RPMI8226 (cell line): ENCODE measurements at regions not wholly inside any gene's neighbourhood (a gene's known extent, or its start where the extent isn't known, plus 50 kb on each side); places are given as distances from the start of the nearest gene placed in this dataset.
"Not testable (repeated sequence)": the region's sequence is repeated elsewhere in the genome, so short reads cannot be mapped to it uniquely, and the experiment has no call there.

Source experiments
- DNase-seq: peaks from one replicate; pipeline ENCODE4 v3.0.0-alpha.2; 2015

DNA sequence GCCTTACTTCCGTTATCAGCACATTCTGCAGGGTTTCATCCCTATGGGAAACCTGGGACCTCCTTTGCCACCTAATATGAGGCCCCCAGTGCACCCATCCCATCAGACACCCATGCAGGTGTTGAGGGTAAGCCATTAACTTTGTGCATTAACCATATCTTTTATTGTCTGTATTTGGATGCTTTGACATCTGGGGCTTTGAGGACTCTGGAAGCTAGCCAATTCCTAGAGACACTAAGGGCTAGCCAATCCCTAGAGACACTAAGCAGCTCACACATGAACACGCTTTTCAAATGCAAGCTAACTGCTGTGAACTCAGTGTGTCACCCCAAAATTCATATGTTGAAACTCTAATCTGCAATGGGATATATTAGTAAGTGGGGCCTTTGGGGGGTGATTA lies 272.5 kb upstream of the COBL start:
- no peak for DNase-seq

DNA sequence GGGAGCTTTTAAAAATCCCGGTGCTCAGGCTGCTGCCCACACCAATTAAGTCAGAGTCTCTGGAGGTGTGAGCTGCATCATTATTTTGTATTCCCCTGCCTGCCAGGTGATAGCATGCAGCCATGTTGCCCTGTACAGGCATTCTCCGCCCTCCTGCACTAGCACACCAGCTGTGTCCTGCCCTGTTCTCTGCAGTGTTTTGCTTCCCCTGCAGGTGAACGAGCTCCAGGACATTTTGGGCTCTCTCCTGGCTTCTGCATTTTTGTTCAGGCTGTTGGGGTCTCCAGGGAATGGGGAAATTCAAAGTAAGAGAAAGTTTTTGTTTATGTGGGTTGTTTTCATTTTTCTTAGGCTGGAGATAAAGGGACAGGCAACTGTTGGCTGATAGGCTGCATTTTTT lies 271.0 kb upstream of the COBL start:
- DNase-seq, result no peak

DNA sequence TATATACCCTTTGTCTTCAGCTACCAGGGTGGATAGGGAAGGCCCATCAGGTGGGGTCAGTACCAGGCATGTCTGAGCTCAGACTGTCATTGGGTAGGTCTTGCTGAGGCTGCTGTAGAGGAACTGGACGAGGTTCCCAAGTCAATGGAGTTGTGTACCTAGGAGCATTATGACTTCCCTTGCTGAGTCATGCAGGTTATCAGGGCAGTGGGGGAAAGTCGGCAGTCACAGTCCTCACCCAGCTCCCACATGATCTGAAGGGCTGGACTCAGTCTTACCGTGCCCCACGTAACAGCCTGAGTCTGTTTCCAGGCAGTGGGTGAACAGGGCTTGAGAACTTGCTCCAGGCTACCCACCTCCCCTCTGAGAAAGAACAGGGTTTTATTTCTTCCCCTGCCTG lies 260.8 kb upstream of the COBL start:
- DNase-seq, result no peak

DNA sequence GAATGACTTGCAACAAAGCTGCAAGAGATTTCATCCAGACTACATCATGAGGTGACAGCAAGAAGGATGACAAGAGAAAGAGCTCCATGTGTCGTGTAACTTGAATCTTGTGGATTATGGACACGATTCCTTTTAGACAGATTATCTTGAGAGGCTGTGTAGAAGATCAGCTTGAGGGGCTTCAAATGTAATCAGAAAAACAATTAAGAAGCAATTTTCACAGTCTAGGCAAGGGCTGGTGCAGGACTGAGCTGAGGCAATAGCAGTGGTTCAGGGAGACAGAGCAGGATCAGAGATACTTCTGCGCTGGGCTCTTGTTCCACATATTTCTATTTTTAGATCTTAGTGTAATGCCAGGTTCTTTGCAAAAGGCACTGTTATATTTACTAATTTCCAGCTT lies 253.0 kb upstream of the COBL start:
- no peak for DNase-seq

DNA sequence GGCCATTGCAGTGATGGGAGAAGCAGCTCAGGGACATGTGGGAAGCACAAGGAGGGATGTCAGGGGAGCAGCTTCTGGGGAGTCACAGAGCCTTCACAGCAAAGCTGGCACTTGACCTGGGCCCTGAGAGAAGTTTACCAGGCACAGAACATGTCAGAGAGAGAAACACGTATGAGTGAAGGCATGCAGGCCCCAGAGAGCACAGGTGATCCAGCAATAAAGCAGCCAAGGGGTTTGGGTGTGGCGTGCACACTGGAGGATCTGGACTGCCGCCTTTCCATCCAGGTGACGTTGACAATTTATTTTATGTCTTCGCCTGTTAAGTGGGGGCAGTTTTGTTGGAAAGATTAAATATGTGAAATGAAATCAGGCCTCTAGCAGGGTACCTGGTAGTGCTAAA lies 252.6 kb upstream of the COBL start:
- no peak for DNase-seq

DNA sequence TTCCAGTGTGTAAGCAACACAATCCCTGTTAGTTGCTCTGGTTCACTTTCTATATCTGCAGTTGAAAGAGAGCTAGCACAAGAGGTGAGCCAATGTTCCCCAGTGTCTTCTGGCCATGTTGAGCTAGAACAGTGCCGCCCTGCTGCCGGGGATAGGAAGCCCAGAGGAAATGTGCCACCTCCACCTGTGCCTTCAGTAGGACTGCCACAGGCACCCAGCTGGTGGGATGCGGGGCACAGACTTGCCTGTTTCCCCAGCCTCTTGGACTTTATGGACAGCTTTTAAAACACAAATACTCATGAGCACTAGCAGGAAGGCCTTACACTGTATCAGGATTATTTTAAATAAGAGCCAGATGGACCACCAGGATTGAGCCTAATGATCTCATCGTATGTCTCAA lies 234.5 kb upstream of the COBL start:
- DNase-seq, result no peak

DNA sequence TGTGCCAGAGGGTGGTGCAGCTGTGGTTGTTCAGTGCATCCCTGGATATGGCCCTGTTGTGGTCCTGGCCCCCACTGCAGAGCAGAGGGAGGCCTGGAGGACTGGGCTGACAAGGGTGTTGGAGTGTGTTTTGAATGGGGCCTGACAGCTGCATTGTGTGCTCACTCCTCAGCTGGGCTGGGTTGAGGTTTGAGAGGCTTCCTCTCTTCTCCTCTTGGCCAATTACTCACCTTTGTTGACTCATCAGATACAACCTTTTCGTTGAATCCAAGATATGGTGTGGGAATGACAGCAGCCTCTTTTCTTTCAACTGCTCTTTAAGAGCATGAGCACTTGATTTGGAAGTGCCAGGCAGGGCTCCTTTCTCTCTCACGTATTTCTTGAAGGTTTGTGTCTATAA lies 228.5 kb upstream of the COBL start:
- DNase-seq, result no peak

DNA sequence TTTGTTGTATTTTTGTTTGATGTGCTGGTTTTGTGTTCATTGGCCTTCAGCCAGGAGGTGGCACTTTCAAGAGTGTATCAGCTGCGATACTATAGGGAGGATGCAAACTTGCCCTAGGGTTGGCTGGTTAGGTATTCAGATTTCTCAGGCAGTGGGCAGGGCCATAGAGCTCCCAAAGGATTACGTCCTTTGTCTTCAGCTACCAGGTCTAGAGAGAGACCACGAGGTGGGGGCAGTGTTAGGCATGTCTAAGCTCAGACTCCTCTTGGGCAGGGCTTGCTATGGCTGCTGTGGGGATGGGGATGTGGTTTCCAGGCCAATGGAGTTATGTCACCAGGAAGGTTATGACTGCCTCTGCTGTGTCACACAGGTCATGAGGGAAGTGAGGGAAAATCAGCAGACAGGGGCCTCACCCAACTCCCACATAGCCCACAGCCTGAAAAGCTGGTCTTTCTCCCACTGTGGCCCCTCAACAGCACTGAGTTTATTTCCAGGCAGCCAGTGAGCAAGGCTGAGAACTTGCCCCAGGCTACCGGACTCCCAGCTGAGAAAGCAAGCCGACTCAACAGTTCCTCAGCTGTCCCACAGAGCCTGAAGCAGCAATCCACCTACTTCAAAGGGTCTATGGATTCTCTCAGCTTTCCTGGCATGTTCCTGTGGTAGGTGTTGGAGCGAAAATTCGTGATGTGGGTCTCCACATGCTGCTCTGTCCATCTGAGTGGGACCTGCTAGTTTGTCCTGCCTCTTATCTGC lies 227.4 kb upstream of the COBL start:
- DNase-seq, result no peak

DNA sequence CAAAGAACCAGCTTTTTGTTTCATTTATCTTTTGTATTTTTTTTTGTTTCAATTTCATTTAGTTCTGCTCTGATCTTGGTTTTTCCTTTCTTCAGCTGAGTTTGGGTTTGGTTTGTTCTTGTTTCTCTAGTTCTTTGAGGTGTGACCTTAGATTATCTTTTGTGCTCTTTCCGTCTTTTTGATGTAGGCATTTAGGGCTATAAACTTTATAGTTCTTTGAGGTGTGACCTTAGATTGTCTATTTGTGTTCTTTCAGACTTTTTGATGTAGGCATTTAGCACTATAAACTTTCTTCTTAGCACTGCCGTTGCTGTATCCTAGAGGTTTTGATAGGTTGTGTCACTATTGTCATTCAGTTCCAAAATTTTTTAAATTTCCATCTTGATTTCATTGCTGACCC lies 224.3 kb upstream of the COBL start:
- not testable (repeated sequence) for DNase-seq

DNA sequence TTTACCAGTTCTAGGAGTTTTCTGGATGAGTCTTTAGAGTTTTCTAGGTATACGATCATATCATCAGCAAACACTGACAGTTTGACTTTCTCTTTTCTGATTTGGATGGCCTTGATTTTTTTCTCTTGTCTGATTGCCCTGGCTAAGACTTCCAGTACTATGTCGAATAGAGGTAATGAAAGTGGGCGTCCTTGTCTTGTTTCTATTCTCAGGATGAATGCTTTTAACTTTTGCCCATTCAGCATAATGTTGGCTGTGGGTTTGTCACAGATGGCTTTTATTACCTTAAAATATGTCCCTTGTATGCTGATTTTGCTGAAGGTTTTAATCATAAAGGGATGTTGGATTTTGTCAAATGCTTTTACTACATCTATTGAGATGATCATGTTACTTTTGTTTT lies 223.2 kb upstream of the COBL start:
- peak; percentile 7 for DNase-seq

DNA sequence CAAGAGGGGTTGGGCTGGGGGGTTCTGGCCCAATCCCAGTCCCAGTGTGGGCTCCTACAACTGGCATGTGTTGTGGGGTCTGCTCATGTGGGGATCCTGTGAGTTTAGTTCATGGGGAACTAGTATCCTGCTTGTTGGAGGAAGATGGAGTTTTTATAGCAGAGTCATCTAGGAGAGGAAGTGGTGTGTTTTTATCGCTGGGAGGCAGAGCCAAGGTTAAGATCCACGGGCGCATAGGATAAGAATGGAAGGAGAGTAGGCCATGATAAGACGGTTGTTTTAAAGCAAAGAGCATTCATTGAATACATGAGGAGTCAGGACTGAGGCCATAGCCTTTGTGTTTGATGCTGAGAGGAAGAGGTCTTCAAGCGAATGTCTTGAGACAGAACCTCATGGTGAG lies 211.6 kb upstream of the COBL start:
- DNase-seq, result no peak

DNA sequence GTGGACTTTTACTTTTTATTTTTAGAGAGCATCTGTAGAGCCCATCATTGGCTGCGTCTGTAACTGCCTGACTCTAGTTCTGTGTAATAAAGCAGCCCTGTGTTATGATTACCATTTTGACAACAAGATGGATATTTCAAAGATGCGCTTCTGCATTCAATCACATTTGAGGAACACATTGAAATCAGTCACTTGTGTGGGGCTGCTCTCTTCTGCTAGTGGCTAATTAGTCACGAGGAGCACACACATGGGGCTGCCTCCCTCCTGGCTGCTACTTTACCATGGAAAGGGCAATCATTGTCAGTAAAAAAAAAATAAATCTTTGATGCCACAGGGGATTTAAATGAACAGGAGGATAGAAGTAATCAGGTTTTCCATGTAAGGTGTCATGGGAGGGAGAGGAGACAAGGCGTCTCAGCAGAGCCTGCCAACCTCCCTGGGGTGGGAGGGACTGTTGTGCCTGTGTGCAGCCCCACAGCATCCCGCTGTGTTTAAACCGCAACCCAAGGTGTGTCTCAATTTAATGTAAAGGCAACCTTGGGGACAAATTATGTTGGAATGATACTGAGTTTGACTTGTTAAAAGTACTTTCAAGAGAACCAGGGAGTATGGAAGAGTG lies 205.2 kb upstream of the COBL start:
- no peak for DNase-seq

DNA sequence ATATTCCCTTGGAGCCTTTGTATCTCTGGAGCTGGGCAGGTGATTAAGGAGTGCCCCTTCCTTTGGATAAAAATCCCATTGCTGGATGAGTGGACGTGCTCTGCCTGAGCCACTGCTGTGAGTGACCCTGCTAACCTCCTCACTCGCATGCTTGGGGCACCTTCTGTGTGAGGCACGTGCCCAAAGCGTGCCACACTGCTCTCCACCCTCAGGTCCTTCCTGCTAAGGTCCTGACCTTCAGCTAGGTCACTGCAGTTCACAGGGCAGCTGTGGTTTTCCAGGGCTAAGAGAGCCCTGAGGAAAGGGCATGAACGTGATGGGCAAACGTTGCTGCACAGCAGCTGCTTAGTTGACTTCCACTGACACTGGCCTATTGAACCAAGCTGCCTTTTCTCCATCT lies 204.4 kb upstream of the COBL start:
- DNase-seq, result no peak

DNA sequence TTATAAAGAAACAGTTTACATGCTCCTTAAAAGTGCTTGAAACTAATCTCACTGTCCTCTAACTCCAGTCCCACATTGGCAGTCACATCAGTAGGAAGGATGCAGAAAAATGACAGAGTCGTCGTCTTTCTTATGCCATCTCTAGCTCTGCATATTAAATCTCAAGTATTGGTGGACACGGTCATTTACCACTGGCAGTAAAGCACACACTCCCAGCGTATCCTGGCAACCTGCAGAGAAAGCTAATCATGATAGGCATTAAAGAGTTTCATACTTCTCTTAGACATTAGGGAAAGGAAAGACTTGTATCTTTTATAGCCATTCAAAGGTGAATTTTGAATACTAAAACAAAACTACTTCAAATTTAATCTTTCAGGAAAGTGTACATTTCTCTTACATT lies 202.0 kb upstream of the COBL start:
- DNase-seq, result no peak

DNA sequence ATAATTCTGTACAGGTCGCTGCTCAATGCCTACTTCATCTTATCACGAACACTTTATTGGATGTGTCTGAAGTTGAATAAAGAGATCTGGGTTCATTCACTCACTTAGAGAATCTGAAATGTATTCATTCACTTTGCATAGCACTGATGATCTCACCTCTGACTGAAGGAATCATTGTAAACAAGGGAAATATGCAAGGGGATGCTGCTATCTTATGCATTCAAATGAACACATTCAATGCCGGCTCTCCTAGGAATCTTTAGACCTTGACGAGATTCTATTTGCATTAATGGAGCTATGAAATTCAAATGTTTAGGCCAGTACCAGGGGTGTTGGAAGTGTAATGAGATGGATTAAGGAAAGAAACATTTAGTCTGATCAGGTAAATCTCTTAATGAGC lies 200.6 kb upstream of the COBL start:
- no peak for DNase-seq

DNA sequence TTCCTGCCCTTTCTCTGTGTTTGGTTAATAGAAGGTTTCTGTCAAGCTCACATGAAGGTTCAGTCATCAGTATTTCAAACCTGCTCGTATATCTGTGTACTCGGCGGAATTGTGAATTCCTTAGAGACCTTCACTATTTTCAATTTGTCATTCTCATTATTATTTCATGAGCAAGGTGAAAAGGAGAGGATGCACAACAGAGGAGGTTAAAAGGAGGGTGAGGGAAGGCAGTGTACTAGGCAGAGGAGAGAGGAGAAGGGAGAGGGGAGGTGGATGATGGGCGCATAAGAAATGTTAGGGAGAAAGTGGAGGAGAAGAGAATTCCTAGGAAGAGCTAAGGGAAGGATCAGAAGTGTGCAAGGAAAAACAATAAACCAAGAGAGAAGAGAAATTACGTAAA lies 185.0 kb upstream of the COBL start:
- DNase-seq, result no peak

DNA sequence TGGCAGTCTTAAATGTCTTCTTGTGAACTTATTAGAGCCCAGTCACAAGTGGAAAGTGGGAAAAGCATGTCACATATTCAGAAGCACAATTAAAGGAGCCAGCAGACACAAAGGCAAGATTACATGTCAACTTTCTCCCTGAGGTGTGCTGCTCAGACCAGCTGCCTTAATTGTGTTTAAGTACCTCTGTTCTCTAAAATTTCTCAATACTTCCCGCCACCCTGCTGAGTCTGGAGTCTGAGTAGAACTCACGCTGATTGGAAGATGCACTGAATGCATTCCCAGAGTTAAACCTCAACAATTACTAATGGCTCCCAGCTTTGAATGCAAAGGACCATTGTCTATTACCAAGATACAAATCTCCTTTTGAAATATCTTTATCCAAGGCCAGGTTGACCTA lies 166.4 kb upstream of the COBL start:
- DNase-seq, result no peak

DNA sequence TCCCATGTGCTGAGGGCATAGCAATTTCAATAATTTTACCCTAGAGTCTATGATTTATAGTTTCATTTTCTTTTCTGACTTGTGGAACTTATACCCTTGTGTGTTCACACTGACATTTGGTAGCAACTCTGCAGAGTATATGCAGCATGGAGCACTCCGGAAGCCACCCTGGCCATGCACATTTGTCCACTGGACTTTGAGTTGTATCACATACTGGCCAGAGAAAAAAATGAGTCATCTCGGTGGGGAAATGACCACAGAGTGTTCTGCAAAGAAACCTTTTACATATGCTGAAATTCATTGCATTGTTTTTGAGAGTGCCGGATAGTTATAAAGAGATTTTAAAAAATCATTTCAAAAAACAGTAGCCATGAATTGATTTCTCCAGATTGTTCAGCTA lies 164.8 kb upstream of the COBL start:
- no peak for DNase-seq

DNA sequence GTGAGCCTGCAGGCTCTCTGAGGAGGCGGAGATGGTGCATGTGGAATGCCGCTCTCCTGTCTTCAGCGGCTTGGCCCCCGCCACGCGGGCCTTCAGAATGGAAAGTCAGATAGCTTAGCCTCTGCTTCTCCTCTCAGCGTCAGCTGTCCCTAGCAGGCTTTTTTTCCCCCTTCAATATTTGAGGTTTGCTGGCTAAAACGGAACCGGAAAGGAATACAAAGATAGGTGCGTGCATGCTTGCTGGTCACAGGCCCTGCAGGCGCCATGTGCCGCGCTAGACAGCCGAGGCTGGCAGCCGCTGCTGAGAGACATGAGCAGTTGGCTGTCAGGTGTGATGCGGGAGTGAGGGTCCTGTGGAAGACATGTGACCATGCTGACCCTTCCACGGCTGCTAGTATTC lies 161.2 kb upstream of the COBL start:
- DNase-seq, result no peak

DNA sequence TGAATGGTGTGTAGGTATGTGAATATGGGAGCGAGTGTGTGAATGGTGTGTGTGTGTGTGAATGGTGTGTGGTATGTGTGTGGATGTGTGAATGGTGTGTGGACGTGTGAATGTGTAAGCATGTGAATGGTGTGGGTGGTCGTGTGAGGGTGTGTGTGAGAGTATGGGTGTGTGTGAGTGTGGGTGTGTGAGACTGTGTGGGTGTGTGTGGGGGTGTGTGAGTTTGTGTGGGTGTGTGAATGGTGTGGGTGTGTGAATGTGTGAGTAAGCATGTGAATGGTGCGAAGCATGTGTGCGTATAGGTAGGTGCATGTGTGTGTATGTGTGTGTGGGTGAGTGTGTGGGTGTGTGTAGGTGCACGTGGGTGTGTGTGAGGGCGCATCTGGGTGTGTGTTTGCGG lies 160.7 kb upstream of the COBL start:
- no peak for DNase-seq

DNA sequence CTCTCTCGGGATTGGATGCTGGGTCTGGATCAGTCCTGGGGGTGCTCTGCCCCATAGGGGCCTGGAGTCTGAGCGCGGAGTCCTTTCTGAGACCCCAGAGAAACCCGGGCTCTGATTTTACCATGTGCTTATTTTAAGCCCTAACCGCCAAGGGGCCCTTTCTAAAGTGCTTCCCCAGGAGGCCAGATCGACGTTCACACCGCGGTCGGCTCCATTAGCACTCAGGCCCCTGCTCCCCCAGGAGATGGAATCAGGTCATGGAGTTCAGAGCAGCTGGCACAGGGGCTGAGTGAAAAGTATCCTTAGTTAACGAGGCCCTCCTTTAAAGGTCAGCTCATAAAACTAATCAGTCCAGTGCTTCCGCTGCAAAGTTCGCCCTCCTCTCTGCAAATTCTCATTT lies 159.4 kb upstream of the COBL start:
- DNase-seq, result no peak

DNA sequence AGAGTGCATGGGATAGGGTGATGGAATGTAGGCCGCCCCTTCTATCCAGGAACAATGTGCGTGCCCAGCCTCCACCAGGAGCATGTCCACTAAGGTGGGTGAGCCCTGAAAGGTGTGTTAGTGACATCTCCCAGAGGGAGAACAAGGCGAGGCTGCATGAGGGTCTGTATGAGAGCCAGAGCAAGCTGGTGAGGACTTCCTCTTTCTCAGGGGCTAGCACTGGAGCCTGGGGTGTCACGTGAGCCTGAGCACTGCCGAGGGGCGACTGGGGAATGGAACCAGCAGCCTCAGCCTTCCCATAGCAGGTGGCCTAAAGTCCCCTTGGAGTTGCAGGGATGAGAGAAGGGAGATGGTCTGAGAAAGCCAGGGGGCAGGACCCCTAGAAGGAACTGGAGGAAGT lies 156.3 kb upstream of the COBL start:
- no peak for DNase-seq

DNA sequence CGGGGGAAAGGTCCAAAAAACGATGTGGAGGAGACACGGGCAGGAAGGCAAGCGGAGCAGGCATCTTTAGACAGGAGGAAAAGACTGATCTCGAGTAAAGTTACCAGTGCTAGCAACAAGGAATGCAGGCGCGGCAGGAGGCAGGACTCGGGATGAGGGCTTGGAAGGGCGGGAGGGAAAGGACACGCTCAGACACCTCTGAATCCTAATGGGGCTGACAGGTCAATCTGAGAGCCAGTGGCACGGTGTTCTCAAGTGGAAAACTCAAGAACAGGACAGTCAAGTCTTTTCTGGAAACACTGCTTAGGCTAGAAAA lies 155.3 kb upstream of the COBL start:
- DNase-seq, result no peak

DNA sequence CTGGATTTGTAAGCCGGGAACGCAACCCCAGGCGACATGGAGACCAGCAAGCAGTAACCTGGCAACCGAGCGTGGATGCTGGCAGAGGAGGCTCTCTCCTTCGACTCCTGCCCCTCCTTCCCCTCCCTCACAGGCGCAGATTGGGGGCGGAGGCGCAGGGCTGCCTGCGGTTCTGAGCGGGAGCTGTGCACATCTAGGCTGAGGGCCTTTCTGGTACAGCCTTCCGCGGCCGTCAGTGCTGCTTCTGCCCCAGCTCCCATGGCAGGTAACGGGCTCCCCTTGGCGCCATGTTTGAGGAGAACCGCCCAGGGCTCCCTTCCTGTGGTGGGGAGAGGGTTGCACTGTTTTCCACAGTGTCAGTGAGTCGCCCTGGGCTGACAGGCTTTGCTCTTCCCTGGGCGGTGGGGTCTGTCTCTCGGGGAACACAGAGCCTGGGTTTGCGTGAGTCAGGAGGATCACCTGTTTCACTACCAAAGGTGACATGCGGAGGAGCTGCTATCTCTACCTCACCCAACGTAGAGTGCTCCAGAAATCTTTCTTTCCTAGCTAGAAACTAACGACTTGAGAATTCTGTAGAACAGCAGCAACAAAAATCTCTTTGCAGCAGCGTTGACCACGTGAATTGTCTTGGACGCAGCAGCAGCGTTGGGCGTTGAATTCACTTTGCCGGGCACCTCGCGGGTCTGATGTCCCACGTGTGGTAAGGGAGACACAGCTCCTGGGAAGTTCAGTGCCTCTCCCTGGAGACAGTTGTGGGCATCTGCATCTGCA lies 154.8 kb upstream of the COBL start:
- no peak for DNase-seq
